G401 (cell line): ENCODE measurements at regions not wholly inside any gene's neighbourhood (a gene's known extent, or its start where the extent isn't known, plus 50 kb on each side); places are given as distances from the start of the nearest gene placed in this dataset.
A peak's percentile ranks its signal among the peaks of the same experiment; 100 is the strongest.

Source experiments
- DNase-seq: peaks from one replicate; pipeline ENCODE4 v3.0.0-alpha.2; 2015; ENCODE audit warnings: low spot score
- in situ Hi-C: cut with HindIII; loops from 2 replicates; pipeline ENCODE4 v1.10.0; 2016; ENCODE audit warnings: low sequenced_read_pairs, mixed read lengths

DNA sequence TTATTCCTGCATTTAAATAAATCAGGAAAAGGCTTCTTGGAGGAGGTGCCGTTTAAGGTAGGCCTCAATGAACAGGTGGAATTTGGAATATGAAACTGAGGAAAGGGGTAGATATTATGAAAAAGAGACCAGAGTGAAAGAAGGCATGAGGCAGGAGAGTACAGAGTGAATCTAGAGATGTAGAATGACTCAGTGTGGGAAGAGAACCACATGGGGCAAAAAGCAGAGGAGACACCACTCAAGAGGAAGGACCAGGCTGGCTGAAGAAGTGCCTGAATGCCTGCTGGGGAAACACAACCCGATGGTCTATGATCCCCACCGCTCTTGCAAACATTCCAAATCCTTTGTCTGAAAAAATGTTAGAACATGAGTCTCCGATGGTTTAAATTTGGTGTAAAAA is 1134.1 kb downstream of the VRK1 start:
- DNase-seq, result no peak
- in situ Hi-C loops, result no loop called here

DNA sequence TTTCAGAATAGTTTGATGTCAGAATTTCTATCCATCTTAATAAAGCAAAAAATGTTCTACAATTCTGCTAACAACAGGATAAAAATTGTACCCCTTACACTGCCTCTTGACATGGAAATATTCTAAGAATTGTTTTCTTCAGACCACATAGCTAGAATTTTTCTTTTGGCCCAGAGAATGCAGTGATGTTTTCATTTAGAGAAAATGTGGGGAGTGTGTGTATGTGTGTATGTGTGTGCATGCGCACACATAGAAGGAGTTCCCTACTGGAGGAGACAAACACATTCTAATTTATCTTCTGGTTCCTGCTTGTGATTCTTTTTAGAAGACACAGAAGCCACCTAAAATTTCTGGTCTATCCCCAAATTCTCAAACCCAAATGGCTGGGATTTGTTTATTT is 1145.7 kb downstream of the VRK1 start:
- no peak for DNase-seq
- in situ Hi-C loops, result no loop called here

DNA sequence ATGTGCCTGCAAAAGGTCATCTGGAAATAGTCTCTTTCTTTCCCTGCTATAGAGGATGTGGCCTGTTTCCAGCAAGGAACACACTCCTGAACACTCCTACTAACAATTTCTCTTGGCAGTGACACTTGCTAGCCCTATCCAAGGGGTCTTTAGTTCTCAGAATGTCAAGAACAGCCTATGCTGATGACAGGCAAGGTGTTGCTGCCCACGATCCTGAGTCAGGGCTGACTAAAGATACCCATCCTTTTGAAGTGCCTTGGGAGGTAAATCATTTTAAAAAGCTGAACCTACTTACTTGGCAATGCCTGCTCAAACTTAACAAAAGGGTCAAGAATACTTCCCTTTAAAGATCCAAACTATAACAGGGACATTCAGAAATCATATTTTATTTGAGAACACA is 1146.4 kb downstream of the VRK1 start:
- in situ Hi-C loops, result no loop called here

DNA sequence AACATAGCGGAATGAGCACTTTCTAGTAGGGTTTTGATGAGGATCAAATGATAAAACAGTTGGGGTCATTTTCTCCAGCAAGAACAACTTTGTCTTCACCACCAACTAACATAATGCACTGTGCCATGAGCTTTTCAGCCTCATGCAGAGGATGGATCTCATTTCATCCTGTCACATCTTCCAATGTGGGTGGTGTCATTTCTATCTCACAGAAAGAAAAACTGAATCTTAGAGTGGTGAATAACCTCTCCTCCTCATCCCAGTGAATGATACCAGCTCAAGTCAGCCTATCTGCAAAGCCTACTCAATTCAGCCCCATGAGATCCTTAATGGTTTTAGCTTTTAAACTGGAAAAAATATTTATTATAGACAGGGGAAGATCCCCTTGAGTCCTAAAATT is 1147.2 kb downstream of the VRK1 start:
- no peak for DNase-seq
- in situ Hi-C loops, result no loop called here

More for the DNA sequence above, 1146.4 kb downstream of the VRK1 start:
- no peak for DNase-seq

DNA sequence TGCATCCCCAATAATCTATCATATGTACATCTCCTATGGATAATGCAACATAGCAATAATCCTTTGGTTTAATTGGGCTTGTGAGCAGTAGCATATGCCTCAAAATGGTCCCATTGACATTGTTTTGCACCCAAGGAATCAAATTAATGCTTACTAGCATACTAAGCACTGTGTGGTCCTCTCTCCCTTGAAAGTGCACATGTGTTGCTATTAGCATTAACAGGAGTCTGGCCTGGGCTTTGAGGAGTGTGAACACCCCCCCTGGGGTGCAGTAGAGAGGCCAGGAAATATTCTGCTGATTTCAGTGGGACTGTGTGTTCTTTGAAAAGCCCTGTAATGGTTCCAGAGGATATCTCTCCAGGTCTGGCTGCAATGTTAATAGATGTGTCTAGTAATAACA is 1148.4 kb downstream of the VRK1 start:
- in situ Hi-C loops, result no loop called here
- peak; percentile 15 for DNase-seq

DNA sequence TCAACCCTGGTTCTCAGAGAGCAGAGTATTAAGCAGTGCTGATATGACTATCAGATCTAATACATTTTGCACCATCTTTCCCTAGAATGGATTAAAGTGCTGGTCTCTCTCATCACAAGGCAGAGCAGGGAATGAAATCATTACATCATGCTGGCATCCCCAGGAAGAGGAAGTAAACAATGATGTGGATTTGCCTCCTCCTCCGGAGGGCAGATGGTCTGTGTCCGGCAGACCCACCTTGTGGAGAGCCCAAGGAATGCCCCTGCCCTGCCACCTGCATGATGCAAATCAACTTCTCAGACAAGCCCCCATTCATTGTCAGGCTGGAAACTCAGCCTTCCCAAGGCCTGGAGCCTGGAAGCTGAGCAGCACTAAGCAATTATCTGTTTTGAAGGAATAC is 1149.1 kb downstream of the VRK1 start:
- in situ Hi-C loops, result no loop called here
- DNase-seq, result no peak

DNA sequence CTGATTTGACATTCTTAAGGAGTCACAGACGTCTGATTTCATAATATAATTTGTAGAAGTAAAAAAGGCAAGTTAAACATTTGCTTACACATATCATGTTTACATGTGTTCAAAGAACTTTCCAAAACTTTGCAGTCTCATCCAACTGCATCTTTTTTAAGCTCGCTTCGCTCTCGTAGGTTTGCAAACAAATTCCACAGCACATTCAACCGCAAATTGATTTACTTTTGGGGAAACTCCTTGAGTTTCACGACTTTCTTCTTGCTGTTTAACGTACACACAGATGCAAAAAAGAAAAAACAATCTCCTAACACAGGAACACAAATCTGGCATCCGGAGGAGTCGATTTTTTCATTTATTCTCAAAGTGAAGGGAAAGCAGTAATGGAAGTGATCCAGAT is 1149.5 kb downstream of the VRK1 start:
- in situ Hi-C loops, result no loop called here
- no peak for DNase-seq

DNA sequence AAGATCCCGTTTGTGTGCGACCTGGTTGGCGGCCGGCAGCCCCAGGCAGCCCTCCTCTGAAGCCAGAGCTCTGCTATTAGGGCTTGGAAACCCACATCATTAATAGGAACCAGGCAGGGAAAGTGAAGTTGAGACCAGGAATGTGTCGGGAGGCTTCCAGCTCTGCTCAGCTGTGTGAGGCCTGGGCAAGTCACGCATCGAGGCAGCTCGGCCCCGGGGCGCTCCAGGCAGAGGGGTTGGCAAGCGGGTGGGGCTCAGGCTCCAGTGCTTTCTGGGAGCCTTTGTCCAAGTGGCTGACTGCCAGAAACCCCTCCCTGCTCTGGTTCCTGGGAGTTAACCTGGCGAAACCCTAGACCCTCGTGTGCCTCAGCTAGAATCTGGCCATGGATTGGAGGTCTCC is 1151.7 kb downstream of the VRK1 start:
- DNase-seq, result no peak
- in situ Hi-C loops, result no loop called here

DNA sequence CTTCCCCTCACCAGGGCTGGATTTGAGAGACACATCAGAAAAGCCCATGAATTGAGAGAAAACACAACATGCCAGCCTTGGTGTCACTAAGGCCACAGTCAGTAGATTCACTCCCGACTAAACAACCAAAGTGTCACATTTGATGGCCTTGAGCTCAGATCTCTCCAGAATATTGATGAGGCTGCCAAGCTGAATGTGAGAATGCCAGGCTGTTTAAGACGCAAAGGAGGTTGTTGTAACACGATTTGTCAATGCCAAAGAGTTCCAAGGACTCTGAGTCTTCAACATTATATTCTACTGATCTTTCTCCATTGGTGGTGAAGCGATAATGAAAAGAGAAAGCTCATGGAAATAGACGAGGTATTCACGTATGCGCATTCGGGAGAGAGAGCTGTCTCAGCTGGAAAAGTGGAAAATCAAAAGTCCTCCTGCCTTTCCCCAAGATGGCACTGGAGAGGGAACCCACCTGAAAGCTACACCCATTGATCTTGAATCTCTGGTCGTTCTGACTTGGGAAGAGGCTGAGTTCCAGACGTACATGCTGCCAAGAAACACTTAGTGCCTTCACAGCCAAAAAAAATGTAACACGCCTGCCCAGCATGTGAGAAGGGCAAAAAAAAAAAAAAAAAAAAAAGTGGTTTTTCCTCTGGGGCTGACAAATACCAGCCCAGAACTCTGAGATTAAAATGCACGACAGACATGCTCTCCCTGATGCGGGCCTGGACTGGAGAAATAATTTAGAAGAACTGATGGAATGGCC is 1159.6 kb downstream of the VRK1 start:
- no peak for DNase-seq
- in situ Hi-C loops, result no loop called here

DNA sequence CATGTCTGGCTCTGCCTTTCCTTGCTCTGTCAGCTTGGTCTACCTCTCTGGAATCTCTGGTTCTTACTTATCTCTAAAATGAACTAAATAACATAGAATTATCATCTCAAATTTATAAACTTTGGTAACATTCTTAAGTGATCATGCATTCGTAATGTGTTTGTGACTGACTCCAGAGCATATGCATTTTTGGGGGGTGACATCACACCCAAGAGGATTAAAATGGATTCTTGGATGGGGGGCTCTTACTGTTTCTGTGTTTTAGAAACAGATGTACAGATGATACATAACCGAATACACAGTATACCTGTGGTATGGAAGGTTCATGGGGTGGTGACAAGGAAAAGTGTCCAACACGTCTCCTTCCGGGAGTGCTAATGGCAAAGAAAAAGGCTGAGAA is 1162.1 kb downstream of the VRK1 start:
- no peak for DNase-seq
- in situ Hi-C loops, result no loop called here

DNA sequence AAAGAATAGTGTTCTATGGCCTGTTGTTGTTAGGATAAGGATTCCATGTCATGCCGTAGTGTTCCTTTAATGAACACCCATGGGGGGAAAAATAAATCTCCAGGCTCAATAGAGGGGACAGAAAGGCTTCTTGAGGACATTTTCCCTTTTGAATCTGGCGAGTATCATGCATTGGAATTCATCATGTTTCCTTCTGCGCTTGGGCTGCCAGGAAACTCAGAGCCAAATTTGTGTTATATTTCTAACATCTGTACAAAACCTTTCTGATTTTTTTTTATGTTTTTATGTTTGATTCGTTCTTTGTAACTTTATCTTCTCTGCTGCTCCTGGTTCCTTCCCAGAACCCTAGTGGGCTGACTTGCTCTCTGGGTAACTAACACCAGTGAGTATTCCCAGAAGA is 1163.3 kb downstream of the VRK1 start:
- no peak for DNase-seq
- in situ Hi-C loops, result no loop called here

DNA sequence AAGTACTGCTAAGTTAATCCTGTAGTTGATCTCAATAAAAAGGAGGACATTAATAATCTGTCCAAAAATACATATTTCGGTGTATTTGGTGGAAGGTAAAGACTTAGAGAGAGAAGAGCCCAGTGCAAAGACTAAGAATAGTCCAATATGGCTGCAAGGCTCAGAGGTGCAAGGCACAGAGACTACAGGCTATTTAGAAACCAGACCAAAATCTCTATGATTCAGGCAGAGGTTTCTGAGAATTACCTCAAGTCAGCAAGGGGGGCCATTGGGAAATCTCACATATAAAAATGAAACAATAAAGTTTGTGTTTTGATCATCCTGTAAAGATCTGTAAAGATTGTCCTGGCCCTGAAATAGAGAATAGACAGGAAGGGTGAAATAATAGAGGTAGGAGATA is 1173.0 kb downstream of the VRK1 start:
- in situ Hi-C loops, result no loop called here
- DNase-seq, result no peak

DNA sequence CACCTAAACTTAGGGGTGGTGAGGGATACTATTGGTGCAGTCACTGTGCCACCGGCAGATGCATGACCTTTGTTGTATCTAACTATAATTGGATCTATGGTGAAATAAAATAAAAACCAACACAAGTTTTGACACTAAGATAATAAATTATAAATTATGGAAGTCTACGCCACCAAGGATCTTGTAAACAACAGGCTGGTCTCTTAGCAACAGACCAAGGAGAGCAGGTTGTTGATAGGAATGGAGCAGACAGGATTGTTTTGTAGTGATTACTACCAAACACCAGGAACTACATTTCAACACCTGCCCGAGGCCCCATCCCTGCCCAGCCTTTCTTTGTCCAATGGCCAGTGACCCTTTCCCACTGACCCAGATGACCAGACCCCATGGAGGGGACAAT is 1178.0 kb downstream of the VRK1 start:
- DNase-seq, result no peak
- in situ Hi-C loops, result no loop called here

DNA sequence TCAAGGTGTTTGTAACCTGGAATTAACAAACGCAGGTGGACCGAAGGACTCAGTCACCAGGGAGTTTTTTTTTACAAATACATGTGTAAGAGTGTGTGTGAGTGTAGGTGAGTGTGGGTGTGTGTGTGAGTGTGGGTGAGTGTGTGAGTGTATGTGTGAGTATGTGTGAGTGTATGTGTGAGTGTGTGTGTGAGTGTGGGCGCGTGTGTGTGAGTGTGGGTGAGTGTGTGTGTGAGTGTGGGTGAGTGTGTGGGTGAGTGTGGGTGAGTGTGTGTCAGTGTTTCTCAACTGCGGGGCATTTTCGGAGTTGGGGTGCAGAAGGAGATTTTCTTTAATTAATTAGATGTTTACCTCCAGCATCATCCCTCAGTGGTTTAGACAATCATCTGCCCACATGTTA is 1178.8 kb downstream of the VRK1 start:
- no peak for DNase-seq
- in situ Hi-C loops, result no loop called here

DNA sequence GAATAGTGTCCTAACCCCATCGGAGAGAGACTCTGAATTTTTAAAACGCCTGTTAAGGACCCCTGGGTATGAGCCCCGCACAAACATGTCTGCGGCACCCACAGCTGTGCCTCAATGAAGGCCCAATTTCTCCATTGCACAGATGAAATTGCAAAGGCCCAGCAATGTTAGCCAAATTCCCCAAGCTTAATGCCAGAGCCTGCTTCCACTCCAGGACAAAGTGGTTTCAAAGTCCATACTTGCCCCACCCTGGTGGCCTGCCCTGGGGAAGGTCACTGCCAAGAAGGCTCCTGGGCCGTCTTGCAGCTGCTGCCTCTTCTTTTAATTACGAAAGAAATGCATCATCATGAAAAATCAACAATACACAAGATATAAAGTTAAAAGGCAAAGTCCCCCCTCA is 1179.7 kb downstream of the VRK1 start:
- DNase-seq, result no peak

DNA sequence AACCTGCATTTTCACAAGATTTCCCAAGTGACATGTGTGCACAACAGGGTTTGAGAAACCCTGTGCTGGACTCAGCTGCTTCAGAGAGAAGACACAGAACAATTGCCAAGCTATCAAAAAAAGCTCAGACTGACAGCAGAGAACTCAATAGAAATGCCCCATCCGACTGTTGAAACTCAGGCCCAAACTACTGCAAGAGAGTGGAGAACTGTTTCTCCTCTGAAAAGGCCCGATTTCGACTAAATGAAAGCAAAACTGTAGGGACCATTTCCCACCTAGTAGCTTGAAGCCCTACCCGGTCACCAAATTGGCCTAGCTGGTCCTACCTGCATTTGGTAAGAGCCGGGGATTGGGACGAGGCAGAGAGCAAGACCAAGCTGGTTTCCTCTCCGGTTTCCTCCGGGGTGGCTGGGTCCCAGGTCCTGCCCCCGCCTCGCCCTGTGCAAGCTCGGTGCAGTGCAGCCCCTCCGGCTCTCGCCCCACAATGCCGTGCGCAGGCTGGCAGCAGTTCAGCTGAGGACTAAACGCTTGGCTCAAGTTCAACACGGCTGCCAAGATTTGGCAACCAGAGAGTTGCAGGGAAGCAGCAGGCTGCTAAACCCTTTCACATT is 1180.6 kb downstream of the VRK1 start:
- in situ Hi-C loops, result no loop called here
- DNase-seq, result peak; percentile 80

More for the DNA sequence above, 1179.7 kb downstream of the VRK1 start:
- in situ Hi-C loops, result no loop called here

DNA sequence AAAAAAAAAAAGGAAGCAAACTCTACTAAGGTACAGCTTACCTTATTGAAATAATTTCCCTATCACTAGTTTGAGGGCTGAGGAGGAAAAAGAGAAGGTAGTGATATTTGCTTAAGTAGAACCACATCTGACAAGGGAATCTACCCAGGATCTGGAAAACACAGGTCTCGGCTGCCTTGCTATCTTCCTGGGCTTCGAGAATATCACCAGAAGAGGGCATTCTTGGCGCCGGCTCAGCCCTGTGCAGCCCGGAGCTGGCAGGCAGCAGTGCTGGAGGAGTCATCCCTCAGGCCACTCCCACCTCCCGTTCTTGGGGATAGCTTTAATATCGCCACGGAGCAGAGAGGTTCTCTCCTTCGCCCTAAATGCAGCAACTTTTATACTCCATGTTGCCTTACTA is 1181.2 kb downstream of the VRK1 start:
- in situ Hi-C loops, result no loop called here
- peak; percentile 88 for DNase-seq

DNA sequence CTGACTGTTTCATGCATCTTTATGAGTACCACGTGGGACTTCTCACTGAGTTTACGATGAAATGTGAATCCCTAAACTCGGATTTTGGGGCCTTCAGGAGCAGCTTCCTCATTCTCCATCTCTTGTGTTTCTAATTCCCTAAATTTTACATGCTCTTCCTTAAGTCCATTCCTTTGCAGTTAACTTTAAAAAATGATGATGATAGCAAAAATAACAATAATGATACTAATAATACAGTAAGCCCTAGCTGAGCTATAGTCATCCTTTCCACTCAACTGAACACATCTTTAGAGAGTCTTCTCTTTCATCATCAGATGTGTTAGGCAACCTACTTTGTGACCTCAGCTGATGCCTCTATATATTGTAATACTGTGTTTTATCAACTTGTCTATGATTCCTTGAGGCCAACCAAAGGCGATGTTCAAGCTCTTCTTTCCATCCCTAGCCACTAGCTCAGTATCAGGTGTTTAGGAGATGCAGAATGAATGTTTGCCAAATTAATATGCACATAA is 1196.4 kb downstream of the VRK1 start:
- in situ Hi-C loops, result no loop called here
- DNase-seq, result no peak

DNA sequence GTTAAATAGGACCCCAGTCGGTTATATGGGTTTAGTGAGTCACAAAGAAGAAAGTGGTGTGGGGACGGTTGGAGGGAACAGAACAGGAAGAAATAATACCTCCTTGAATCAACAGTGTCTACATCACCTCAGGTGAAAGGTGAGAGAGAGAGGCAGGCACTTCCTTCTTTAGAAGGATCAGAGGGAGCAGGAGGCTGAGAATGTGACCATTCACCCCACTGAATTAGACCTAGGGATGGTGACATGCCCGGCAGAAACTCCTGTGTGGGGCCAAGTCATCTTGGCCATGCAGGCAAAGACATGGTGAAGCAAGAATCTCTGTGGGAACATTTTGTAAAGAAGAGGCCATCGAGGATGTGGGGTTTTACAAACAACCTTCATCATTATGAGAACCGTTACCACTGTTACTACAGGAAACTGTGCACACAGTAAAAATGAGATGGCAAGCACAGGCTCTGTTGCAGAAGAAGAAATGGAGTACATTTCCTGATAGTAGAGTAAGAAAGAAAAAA is 1196.9 kb downstream of the VRK1 start:
- in situ Hi-C loops, result no loop called here
- DNase-seq, result no peak

DNA sequence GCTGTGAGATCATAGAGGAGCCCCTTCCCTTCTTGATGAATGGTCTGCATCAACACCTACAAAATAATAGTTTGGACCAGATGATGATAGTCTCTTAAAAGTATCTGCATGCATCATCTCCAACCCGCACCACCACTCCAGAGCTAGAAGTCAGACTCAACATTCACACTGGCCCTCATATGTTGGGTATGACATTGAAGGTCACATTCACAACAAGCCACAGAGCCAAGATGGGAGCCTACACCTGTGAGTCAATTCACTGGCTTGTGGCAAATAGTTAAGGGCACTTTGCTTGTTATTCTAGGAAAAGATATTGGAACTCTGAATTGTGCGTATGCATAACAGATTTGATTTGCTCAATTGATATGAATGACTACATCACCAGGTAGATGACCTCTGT is 1197.9 kb downstream of the VRK1 start:
- in situ Hi-C loops, result no loop called here
- DNase-seq, result no peak

DNA sequence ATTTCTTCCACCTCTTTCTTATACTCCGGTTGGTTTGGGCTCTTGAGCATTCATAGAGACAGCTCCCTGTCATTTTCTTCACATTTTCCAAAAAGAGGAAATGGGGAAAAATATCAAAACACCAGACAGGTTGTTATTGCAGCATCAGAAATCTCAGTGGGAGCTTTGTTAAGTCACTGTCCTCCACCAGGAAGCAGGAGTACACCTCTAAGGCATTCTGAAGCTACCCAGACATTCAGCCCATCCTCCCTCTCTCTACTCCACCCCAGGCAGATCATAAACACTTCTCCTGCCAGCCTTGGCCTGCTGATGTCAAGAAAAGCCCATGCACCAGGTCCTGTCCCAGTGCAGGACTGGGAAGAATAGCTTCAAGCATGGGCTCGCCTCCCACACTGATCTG is 1198.3 kb downstream of the VRK1 start:
- DNase-seq, result no peak
- in situ Hi-C loops, result no loop called here
